Mucosa of descending colon (tissue), 3 donors: ENCODE measurements at regions not wholly inside any gene's neighbourhood (a gene's known extent, or its start where the extent isn't known, plus 50 kb on each side); places are given as distances from the start of the nearest gene placed in this dataset.

ENCODE experiments used
- ATAC-seq: fragments of 200-7000 bp; cut with Tn5 transposase; one replicate; pipeline ENCODE4 v1.9.1; 2020; ENCODE audit warnings: mild to moderate bottlenecking, moderate library complexity
- DNase-seq, 3 donors: peaks; one replicate each; pipeline ENCODE4 v3.0.0-alpha.2; 2020
- H3K36me3 ChIP-seq: fragments of 200-600 bp; one replicate; pipeline ENCODE4 v1.8.0; 2021; ENCODE audit warnings: low read depth, mild to moderate bottlenecking
- H3K4me1 ChIP-seq: fragments of 200-600 bp; one replicate; pipeline ENCODE4 v1.8.0; 2021; ENCODE audit warnings: low read depth, mild to moderate bottlenecking
- H3K4me3 ChIP-seq: fragments of 200-600 bp; one replicate; pipeline ENCODE4 v1.8.0; 2021; ENCODE audit warnings: mild to moderate bottlenecking
- H3K9me3 ChIP-seq: fragments of 200-600 bp; one replicate; pipeline ENCODE4 v1.8.0; 2021; ENCODE audit warnings: mild to moderate bottlenecking
- CTCF ChIP-seq: fragments of 200-600 bp; IDR thresholded peaks from one replicate; pipeline ENCODE4 v1.8.0; 2022; ENCODE audit warnings: antibody characterized with exemption, mild to moderate bottlenecking
- intact Hi-C, 2 donors: fragments of 100-400 bp; cut with DNase I in 1 of 2; cut with micrococcal nuclease in 1 of 2; formaldehyde crosslinking; loops; one replicate each; pipeline versions ENCODE4 v1.11.0 to v1.11.1; 2022; cut with DNase I, micrococcal nuclease
- donor health status: DM: no; HTN: no; CAD: no; lungs with moderate emphysema.
- donor health status: DM: no; HTN: no; CAD: no.
- donor health status: DM: no; HTN: yes; CAD: no.

- ATAC-seq: no peak
- intact Hi-C loops: no loop called here
- TF ChIP-seq CTCF: no peak
Measured at GRCh38 chr2:166831930-166832329, 56.4 kb upstream of the XIRP2 start.

GRCh38 chr2:166825914-166826313 is 62.4 kb upstream of the XIRP2 start:
- TF ChIP-seq CTCF: no peak
- ATAC-seq (no peak), DNase-seq (no peak)
- no peak overlapping the region for H3K4me3 ChIP-seq
- no peaks in the 10 kb centered on the region for H3K9me3 ChIP-seq
- H3K36me3 ChIP-seq: no peaks in the 10 kb centered on the region
- intact Hi-C loops: no loop called here
- H3K4me1 ChIP-seq: no peaks in the 10 kb centered on the region

More at GRCh38 chr2:166831930-166832329, 56.4 kb upstream of the XIRP2 start:
- no peaks in the 10 kb centered on the region for H3K4me1 ChIP-seq
- no peaks in the 10 kb centered on the region for H3K9me3 ChIP-seq
- no peak overlapping the region for H3K4me3 ChIP-seq
- DNase-seq: no peak
- H3K36me3 ChIP-seq: no peaks in the 10 kb centered on the region

GRCh38 chr2:166814335-166814734 is 73.9 kb upstream of the XIRP2 start:
- H3K36me3 ChIP-seq: no peaks in the 10 kb centered on the region
- DNase-seq (no peak), ATAC-seq (no peak)
- TF ChIP-seq CTCF: no peak
- no peaks in the 10 kb centered on the region for H3K4me1 ChIP-seq
- H3K4me3 ChIP-seq: no peak overlapping the region
- intact Hi-C loops: no loop called here
- H3K9me3 ChIP-seq: no peaks in the 10 kb centered on the region

GRCh38 chr2:166812166-166812891 is 76.0 kb upstream of the XIRP2 start:
- no peak for ATAC-seq
- TF ChIP-seq CTCF: no peak

GRCh38 chr2:166805753-166806152 is 82.5 kb upstream of the XIRP2 start:
- no peak for TF ChIP-seq CTCF
- Histone ChIP-seq H3K9me3 (no peaks in the 10 kb centered on the region), H3K4me1 (no peaks in the 10 kb centered on the region), H3K4me3 (no peak overlapping the region), H3K36me3 (no peaks in the 10 kb centered on the region)
- DNase-seq (no peak), ATAC-seq (no peak)
- intact Hi-C loops: no loop called here

More at GRCh38 chr2:166812166-166812891, 76.0 kb upstream of the XIRP2 start:
- no peaks in the 10 kb centered on the region for H3K36me3 ChIP-seq
- no peaks in the 10 kb centered on the region for H3K9me3 ChIP-seq
- intact Hi-C loops: no loop called here
- DNase-seq: no peak
- H3K4me3 ChIP-seq: no peak overlapping the region
- no peaks in the 10 kb centered on the region for H3K4me1 ChIP-seq
